Endodermal cell (in vitro differentiated cells): ENCODE measurements at regions not wholly inside any gene's neighbourhood (a gene's known extent, or its start where the extent isn't known, plus 50 kb on each side); places are given as distances from the start of the nearest gene placed in this dataset.

Experiments
- DNase-seq: peaks from one replicate; pipeline ENCODE4 v3.0.0-alpha.2; 2017
- H3K27ac ChIP-seq: 2 replicates; pipeline ENCODE4 v1.5.1; 2013; ENCODE audit warnings: mild to moderate bottlenecking, low read depth, low read length, moderate library complexity
- H3K27me3 ChIP-seq: 2 replicates; pipeline ENCODE4 v1.6.1; 2013; ENCODE audit warnings: mild to moderate bottlenecking, low read length, moderate library complexity; ENCODE audit not compliant: insufficient read depth, control insufficient read depth, poor library complexity, severe bottlenecking
- H3K36me3 ChIP-seq: 2 replicates; pipeline ENCODE4 v1.7.0; 2013; ENCODE audit warnings: mild to moderate bottlenecking, low read length, moderate library complexity; ENCODE audit not compliant: control insufficient read depth, insufficient read depth
- H3K4me1 ChIP-seq: one replicate; pipeline ENCODE4 v1.7.0; 2013; ENCODE audit warnings: low read length; ENCODE audit not compliant: control insufficient read depth, insufficient read depth
- H3K4me3 ChIP-seq: 2 replicates; pipeline ENCODE4 v1.5.1; 2013; ENCODE audit warnings: mild to moderate bottlenecking, low read length, moderate library complexity
- H3K9ac ChIP-seq: 2 replicates; pipeline ENCODE4 v1.6.1; 2013; ENCODE audit warnings: mild to moderate bottlenecking, low read length, moderate library complexity; ENCODE audit not compliant: poor library complexity, severe bottlenecking; ENCODE audit errors: extremely low read depth
- H3K9me3 ChIP-seq: 2 replicates; pipeline ENCODE4 v1.6.1; 2013; ENCODE audit warnings: mild to moderate bottlenecking, low read length, moderate library complexity; ENCODE audit not compliant: control insufficient read depth
- H3K27ac Mint-ChIP-seq: 2 replicates; pipeline ENCODE4 v1.8.0; 2020; ENCODE audit warnings: mixed read lengths
- H3K27me3 Mint-ChIP-seq: 2 replicates; pipeline ENCODE4 v1.8.0; 2021; ENCODE audit warnings: mild to moderate bottlenecking, mixed read lengths; ENCODE audit not compliant: insufficient read depth
- H3K36me3 Mint-ChIP-seq: 2 replicates; pipeline ENCODE4 v1.8.0; 2020; ENCODE audit warnings: low read depth, mixed read lengths
- H3K4me1 Mint-ChIP-seq: 2 replicates; pipeline ENCODE4 v1.8.0; 2020; ENCODE audit warnings: mixed read lengths
- H3K4me3 Mint-ChIP-seq: 2 replicates; pipeline ENCODE4 v1.8.0; 2020; ENCODE audit warnings: mild to moderate bottlenecking, moderate library complexity, mixed read lengths
- H3K9me3 Mint-ChIP-seq: 2 replicates; pipeline ENCODE4 v1.8.0; 2020; ENCODE audit warnings: mild to moderate bottlenecking, mixed read lengths
- WGBS, 2 experiments: methylation state at CpG; one replicate each; pipeline versions ENCODE4 v1.1.5 to v1.1.7; 2013; ENCODE audit warnings: missing lambda C conversion rate in 2 of 2, mixed read lengths in 1 of 2; ENCODE audit not compliant: insufficient coverage in 1 of 2, insufficient read length in 1 of 2; 5-methylcytosine and 5-hydroxymethylcytosine counted together
- TF ChIP-seq, protein P1 (sequence below): fragments of 200-600 bp; sonication (generic); conservative IDR thresholded peaks from 2 replicates; pipeline ENCODE4 v1.5.0; 2021; ENCODE audit warnings: antibody characterized with exemption, mild to moderate bottlenecking

DNA sequence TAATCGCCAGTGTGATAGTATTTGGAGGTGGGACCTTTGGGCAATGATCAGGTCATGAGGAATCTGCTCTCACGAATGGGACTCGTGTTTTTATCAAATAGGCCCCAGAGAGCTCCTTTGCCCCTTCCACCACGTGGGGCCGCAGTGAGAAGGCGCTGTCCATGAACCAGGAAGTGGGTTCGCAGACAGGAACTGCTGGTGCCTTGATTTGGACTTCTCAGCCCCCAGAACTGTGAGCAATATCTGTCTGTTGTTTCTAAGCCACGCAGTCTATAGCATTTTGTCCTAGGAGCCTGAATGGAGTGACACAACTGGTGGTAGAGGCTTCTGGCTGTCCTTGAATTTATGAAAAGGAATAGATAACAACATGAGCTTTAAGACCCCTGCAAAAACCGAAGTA lies 111.2 kb upstream of the HDAC4 start:
- no peak for DNase-seq
- Histone ChIP-seq H3K4me3 (no peak overlapping the region), H3K4me1 (no peaks in the 10 kb centered on the region), H3K36me3 (no peaks in the 10 kb centered on the region), H3K27me3 (no peaks in the 10 kb centered on the region), H3K9me3 (no peaks in the 10 kb centered on the region), H3K9ac (no peak overlapping the region), H3K27ac (no peak overlapping the region)
- TF ChIP-seq, protein P1, sequence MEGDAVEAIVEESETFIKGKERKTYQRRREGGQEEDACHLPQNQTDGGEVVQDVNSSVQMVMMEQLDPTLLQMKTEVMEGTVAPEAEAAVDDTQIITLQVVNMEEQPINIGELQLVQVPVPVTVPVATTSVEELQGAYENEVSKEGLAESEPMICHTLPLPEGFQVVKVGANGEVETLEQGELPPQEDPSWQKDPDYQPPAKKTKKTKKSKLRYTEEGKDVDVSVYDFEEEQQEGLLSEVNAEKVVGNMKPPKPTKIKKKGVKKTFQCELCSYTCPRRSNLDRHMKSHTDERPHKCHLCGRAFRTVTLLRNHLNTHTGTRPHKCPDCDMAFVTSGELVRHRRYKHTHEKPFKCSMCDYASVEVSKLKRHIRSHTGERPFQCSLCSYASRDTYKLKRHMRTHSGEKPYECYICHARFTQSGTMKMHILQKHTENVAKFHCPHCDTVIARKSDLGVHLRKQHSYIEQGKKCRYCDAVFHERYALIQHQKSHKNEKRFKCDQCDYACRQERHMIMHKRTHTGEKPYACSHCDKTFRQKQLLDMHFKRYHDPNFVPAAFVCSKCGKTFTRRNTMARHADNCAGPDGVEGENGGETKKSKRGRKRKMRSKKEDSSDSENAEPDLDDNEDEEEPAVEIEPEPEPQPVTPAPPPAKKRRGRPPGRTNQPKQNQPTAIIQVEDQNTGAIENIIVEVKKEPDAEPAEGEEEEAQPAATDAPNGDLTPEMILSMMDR: no peak
- no peak overlapping the region for H3K4me3 Mint-ChIP-seq
- peaks cover 2% of the 10 kb centered on the region for H3K9me3 Mint-ChIP-seq
- WGBS, 2 experiments: 85 to 93% methylated on average over 8 to 9 of the region's 9 CpGs
- no peak overlapping the region for H3K27ac Mint-ChIP-seq
- no peaks in the 10 kb centered on the region for H3K36me3 Mint-ChIP-seq
- H3K27me3 Mint-ChIP-seq: no peaks in the 10 kb centered on the region
- no peaks in the 10 kb centered on the region for H3K4me1 Mint-ChIP-seq

DNA sequence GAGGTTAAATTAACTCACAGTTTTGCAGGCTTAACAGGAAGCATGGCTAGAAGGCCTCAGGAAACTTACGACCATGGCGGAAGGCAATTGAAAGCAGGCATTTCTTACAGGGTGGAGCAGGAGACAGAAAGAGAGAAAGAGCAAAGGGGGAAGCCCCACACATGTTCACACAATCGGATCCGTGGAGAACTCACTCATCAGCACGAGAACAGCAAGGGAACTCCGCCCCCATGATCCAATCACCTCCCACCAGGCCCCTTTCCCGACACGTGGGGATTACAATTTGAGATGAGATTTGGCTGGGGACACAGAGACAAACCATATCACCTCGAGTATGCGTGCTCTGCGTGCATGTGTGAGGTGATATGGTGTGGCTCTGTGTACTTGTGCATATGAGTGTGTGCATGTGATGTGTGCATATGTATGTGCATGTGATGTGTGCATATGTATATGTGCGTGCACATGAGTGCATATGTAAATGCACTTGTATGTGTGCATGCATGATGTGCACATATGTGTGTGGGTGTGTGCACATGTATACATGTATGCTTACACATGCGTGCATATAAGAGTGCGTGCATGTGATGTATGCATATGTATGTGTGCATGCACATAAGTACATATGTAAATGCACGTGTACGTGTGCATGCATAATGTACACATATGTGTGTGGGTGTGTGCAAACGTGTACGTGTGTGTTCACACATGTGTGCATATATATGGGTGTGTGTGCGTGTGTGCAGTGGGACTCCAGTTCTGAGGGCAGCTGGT lies 108.7 kb upstream of the HDAC4 start:
- Histone ChIP-seq H3K27ac (no peak overlapping the region), H3K9ac (no peak overlapping the region), H3K4me3 (no peak overlapping the region), H3K27me3 (no peaks in the 10 kb centered on the region), H3K9me3 (no peaks in the 10 kb centered on the region), H3K36me3 (no peaks in the 10 kb centered on the region), H3K4me1 (no peaks in the 10 kb centered on the region)
- Mint-ChIP-seq H3K4me3 (no peak overlapping the region), H3K27me3 (no peaks in the 10 kb centered on the region), H3K36me3 (no peaks in the 10 kb centered on the region), H3K4me1 (no peaks in the 10 kb centered on the region), H3K27ac (no peak overlapping the region), H3K9me3 (peaks cover 2% of the 10 kb centered on the region)
- TF ChIP-seq, protein P1: no peak
- 88 to 91% methylated on average over 11 to 19 of the region's 19 CpGs for WGBS, 2 experiments
- no peak for DNase-seq

DNA sequence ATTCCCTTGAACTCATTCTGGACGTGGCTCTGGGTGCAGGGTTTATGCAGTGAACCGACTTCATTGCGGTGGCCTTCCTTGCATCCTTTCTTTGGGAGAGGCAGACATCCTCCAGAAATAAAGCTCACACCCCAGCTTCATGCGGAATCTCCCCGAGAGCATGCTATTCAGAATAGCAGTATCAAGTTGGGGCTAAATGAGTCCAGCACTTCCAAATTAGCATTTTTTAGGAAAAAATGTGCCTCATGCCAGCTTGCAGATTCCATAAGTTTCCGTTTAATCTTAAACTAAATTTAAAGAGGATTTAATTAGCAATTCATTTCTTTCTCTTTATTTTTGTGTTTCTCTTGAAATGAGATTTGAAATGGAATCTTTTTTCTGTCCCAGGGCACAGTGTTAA lies 107.4 kb upstream of the HDAC4 start:
- H3K27ac Mint-ChIP-seq: no peak overlapping the region
- H3K27me3 ChIP-seq: no peaks in the 10 kb centered on the region
- 96 to 100% methylated on average over 3 to 6 of the region's 6 CpGs for WGBS, 2 experiments
- no peak overlapping the region for H3K9ac ChIP-seq
- DNase-seq: no peak
- no peak overlapping the region for H3K4me3 Mint-ChIP-seq
- H3K4me1 Mint-ChIP-seq: no peaks in the 10 kb centered on the region
- H3K36me3 ChIP-seq: no peaks in the 10 kb centered on the region
- no peaks in the 10 kb centered on the region for H3K4me1 ChIP-seq
- TF ChIP-seq, protein P1: no peak
- H3K9me3 ChIP-seq: no peaks in the 10 kb centered on the region
- H3K4me3 ChIP-seq: no peak overlapping the region
- H3K36me3 Mint-ChIP-seq: no peaks in the 10 kb centered on the region
- peaks cover 2% of the 10 kb centered on the region for H3K9me3 Mint-ChIP-seq
- H3K27me3 Mint-ChIP-seq: no peaks in the 10 kb centered on the region
- no peak overlapping the region for H3K27ac ChIP-seq
